ENCODE measurements at regions not wholly inside any gene's neighbourhood (a gene's known extent, or its start where the extent isn't known, plus 50 kb on each side); places are given as distances from the start of the nearest gene placed in this dataset.

DNA sequence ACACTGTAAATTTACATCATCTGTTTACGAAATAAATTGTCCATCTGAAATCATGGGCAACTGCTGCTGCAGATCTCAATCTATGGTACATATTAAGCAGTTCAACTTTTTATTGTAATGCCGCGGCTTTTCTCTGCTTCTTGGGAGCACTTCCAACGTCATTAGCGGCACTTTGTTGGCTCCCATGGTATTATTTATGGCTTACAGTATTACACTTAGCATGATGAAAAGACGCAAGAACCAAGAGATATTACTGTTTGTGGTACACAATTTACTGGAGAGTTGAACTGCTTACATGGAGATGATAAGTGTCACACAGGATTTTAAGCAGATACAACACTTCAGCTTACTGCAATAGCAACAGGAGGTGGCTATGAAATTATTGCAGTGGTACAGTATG, 442.1 kb downstream of the PCDH20 start:
- TF ChIP-seq, protein P1, sequence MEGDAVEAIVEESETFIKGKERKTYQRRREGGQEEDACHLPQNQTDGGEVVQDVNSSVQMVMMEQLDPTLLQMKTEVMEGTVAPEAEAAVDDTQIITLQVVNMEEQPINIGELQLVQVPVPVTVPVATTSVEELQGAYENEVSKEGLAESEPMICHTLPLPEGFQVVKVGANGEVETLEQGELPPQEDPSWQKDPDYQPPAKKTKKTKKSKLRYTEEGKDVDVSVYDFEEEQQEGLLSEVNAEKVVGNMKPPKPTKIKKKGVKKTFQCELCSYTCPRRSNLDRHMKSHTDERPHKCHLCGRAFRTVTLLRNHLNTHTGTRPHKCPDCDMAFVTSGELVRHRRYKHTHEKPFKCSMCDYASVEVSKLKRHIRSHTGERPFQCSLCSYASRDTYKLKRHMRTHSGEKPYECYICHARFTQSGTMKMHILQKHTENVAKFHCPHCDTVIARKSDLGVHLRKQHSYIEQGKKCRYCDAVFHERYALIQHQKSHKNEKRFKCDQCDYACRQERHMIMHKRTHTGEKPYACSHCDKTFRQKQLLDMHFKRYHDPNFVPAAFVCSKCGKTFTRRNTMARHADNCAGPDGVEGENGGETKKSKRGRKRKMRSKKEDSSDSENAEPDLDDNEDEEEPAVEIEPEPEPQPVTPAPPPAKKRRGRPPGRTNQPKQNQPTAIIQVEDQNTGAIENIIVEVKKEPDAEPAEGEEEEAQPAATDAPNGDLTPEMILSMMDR (IDR thresholded peaks at IDR 0.05) = no peak
- no peak for TF ChIP-seq POLR2A (IDR thresholded peaks at IDR 0.05)

Measured in Peyer's patch (tissue), 4 donors.